ENCODE measurements at regions not wholly inside any gene's neighbourhood (a gene's known extent, or its start where the extent isn't known, plus 50 kb on each side); places are given as distances from the start of the nearest gene placed in this dataset.

DNA sequence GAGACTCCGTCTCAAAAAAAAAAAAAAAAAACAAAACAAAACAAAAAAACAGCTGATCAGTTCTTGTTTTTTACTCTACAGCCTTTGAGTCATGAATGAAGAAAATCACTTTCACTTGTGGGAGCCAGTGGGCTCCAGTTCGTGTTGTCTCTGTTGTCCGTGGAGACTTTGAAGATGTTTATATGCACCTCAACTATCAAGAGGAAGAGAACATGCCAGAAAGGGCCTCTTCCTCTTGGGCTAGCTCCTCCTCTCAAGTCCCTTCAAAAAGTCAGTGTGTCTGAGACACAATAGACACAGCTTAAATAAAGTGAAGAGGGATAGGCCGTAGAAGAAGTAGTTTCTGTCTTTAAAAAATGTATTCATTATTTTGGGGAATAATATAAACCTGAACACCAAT lies 182.7 kb downstream of the KDR start:
- Mint-ChIP-seq H3K9me3 (no peaks in the 10 kb centered on the region), H3K27me3 (no peaks in the 10 kb centered on the region), H3K4me1 (ENCODE audit: low read depth) (peaks cover 40% of the 10 kb centered on the region), H3K27ac (peak overlapping the region; percentile 77), H3K36me3 (no peaks in the 10 kb centered on the region), H3K4me3 (peak overlapping the region; percentile 46)
- ChIA-PET POLR2A (no interaction called here), CTCF (interaction anchor here (1.4 kb wide), 1 partner anchor 29 kb away, joined by 4 read pairs; no protein-coding TSS in a partner anchor)
- DNase-seq: peak; percentile 59
- intact Hi-C loops (cut with micrococcal nuclease): loop anchor here (5.0 to 10.0 kb wide), 2 partner anchors 605 to 628 kb away; partner anchors contain the start of gene CLOCK

DNA sequence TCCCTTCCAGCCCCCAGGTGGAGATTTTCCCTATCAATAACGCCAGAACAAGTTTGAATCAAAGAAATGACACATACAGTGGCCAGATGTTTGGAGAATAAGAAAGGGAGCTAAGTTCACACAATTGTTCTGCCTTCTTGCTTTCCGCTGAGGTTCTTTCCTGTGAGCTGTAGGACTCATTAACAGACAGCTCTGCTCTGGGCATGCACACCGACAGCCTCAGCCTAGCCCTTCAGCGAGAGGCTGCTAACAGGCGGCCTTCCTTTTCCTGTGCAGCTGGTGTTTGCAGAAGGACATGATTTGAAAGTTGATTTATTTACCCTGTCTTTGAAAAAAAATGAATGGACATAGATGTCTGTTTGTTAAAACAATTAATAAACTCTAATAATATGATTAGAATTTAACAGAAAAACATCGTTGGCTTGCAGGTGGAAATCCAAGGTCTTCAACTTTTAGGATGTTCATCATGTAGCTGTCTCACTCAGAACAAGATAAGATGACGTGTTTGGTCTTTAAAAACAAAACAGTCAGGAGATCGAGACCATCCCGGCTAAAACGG lies 183.3 kb downstream of the KDR start:
- Mint-ChIP-seq H3K27me3 (no peaks in the 10 kb centered on the region), H3K4me1 (ENCODE audit: low read depth) (peaks cover 44% of the 10 kb centered on the region), H3K9me3 (no peaks in the 10 kb centered on the region), H3K4me3 (peak overlapping the region; percentile 47), H3K36me3 (no peaks in the 10 kb centered on the region), H3K27ac (peak overlapping the region; percentile 72)
- peak; percentile 58 for DNase-seq
- intact Hi-C loops (cut with micrococcal nuclease): loop anchor here (5.0 to 10.0 kb wide), 2 partner anchors 605 to 627 kb away; partner anchors contain the start of gene CLOCK
- CTCF ChIA-PET: interaction anchor here (1.4 kb wide), 1 partner anchor 29 kb away, joined by 4 read pairs; no protein-coding TSS in a partner anchor
- POLR2A ChIA-PET: no interaction called here

DNA sequence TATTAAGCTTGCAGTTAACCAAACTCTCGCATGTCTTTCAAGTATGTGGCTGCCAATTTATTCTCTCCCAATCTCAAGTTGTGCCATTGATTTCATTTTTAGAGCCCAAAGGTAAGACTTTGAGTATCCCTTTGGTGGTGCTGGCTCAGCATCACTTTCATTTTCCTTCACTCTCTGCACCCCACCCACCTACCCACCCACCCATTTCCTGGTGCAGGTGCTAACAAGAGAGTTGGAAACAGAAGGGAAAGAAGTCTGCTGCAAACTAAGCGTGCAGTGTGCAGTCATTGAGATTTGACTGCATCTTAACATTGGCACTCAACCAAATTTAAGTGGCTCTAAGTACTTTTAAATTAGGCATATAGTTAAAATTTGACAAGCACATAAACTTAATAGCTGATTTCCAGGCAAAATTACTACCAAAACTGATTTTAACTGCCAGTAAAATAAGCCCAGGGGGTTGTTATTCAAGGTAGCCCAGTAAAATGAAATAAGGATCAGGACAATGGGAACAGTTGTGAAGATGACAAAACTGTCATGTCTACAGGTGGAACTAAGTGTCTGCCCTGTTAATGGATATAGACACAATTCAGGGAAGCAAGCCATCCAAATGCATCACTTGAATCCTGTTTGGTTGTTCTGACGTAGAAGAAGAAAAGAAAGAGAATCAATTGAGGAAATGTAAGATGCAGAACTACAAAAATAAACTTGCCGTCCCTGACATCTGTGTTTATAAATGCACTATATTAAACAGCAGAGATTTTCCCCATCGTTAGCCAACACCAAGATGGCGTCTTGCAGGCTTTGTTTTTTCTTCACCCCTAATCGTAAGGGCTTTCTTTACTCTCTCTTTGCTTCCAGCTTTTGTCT lies 184.2 kb downstream of the KDR start:
- H3K27me3 Mint-ChIP-seq: no peaks in the 10 kb centered on the region
- peak; percentile 71 for DNase-seq
- no peaks in the 10 kb centered on the region for H3K36me3 Mint-ChIP-seq
- CTCF ChIA-PET: interaction anchor here (1.4 kb wide), 1 partner anchor 30 kb away, joined by 4 read pairs; no protein-coding TSS in a partner anchor
- POLR2A ChIA-PET: no interaction called here
- peaks cover 44% of the 10 kb centered on the region for H3K4me1 Mint-ChIP-seq (ENCODE audit: low read depth)
- H3K9me3 Mint-ChIP-seq: no peaks in the 10 kb centered on the region
- intact Hi-C loops (cut with micrococcal nuclease): loop anchor here (5.0 to 10.0 kb wide), 2 partner anchors 606 to 626 kb away; partner anchors contain the start of gene CLOCK
- H3K27ac Mint-ChIP-seq: no peak overlapping the region
- H3K4me3 Mint-ChIP-seq: peak overlapping the region; percentile 13

DNA sequence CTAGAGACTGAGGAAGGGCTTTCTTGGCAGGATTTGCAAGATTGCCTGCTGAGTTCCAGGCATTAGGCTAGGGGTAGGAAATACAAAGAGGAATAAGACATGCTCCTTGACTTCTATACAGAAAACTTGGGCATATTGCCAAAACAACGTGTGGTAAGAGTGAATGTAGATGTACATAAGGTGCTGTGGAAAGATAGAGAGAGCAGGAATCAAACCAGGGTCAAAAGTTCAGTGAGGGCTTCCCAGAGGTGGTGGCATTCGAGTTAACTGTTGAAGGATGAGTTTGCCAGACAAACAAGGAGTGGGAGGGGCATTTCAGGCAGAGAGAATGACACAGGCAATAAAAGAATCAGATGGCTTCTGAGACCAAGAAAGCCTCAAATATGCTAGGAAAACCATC lies 187.9 kb downstream of the KDR start:
- H3K9me3 Mint-ChIP-seq: no peaks in the 10 kb centered on the region
- no peak overlapping the region for H3K4me3 Mint-ChIP-seq
- DNase-seq: no peak
- H3K27ac Mint-ChIP-seq: no peak overlapping the region
- POLR2A ChIA-PET: no interaction called here
- peaks cover 23% of the 10 kb centered on the region for H3K4me1 Mint-ChIP-seq (ENCODE audit: low read depth)
- H3K36me3 Mint-ChIP-seq: no peaks in the 10 kb centered on the region
- H3K27me3 Mint-ChIP-seq: no peaks in the 10 kb centered on the region
- intact Hi-C loops (cut with micrococcal nuclease): no loop called here
- CTCF ChIA-PET: no interaction called here

DNA sequence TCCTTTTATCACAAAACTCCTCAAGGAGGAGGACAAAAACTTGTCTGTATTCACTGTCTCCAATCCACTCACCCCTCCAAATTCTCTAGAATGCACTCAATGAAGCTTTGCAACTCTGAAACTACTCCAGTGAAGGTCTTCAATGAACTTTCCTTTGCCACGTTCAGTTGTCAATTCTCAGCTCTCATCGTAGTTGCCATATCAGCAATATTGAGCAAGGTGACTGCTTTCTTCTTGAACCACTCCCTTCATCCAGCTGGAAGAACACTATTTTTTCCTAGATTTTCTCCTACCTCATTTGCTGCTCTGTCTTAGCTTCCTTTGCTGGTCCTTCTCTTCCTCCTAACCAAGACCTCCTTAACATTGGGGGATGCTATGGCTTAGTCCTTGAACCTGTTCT lies 191.8 kb downstream of the KDR start:
- Mint-ChIP-seq H3K27me3 (no peaks in the 10 kb centered on the region), H3K4me1 (ENCODE audit: low read depth) (peaks cover 5% of the 10 kb centered on the region), H3K4me3 (no peak overlapping the region), H3K9me3 (no peaks in the 10 kb centered on the region), H3K36me3 (no peaks in the 10 kb centered on the region), H3K27ac (no peak overlapping the region)
- POLR2A ChIA-PET: no interaction called here
- intact Hi-C loops (cut with micrococcal nuclease): no loop called here
- CTCF ChIA-PET: no interaction called here
- no peak for DNase-seq

DNA sequence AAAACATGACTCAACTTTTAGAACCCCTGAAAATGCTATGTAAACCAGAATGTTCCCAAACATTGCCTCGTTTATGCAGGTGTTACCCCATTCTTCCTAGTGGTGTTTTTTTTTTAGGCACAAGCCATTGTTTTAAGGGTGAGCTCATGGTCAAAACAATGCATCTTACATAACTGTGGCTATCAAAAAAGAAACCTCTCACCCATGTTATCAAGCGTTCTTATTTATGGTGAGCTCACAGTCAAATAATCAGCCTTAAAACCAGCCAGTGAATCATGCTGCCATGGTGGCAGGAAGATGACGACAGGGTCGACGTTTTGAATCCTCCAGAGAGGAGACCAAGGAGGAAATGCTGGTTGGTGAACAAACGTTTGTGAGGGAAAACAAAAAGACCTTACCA lies 195.2 kb downstream of the KDR start:
- Mint-ChIP-seq H3K4me1 (ENCODE audit: low read depth) (no peaks in the 10 kb centered on the region), H3K36me3 (no peaks in the 10 kb centered on the region), H3K9me3 (peaks cover 3% of the 10 kb centered on the region), H3K27me3 (no peaks in the 10 kb centered on the region), H3K27ac (no peak overlapping the region), H3K4me3 (no peak overlapping the region)
- DNase-seq: no peak
- ChIA-PET CTCF (no interaction called here), POLR2A (no interaction called here)
- intact Hi-C loops (cut with micrococcal nuclease): no loop called here

DNA sequence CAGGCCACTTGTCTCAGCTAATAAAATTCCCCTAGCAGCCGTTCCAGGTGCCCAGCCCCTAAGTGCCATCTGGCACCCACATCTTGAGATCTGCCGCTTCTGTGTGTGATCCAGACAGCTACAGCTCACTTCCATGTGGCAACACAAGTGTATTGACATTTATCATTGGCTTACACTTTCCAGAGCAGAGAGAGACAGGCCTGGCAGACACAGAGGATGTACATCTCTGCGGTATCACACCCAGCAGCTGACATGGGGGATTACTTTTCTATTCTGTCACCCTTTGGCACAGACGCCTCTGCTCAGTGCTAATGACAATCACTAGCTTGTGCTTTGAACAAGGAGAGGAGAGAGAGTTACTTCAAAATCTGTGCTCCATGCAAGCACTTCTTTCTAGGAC lies 195.9 kb downstream of the KDR start:
- H3K27ac Mint-ChIP-seq: no peak overlapping the region
- no peak overlapping the region for H3K4me3 Mint-ChIP-seq
- no peaks in the 10 kb centered on the region for H3K27me3 Mint-ChIP-seq
- DNase-seq: no peak
- ChIA-PET POLR2A (no interaction called here), CTCF (no interaction called here)
- H3K9me3 Mint-ChIP-seq: peaks cover 8% of the 10 kb centered on the region
- H3K4me1 Mint-ChIP-seq (ENCODE audit: low read depth): no peaks in the 10 kb centered on the region
- intact Hi-C loops (cut with micrococcal nuclease): no loop called here
- H3K36me3 Mint-ChIP-seq: no peaks in the 10 kb centered on the region

DNA sequence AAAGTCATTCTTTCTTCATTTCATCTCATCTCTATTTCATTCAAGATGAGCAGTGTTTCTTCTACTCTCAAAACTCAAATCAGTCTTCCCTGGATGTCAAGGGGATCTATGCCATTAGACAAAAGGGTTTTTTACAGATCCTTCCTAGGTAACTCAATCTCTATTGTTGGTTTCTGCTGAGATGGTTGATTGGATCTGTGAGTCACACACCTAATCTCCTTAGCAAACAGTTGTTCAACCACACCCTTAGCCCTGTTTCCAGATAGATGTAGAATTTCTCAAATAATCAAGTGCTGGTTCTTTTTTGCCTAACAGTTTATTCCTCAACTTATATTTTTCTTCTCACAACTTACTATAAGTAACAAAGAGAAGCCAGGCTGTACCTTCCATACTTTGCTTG lies 200.5 kb downstream of the KDR start:
- POLR2A ChIA-PET: no interaction called here
- no peaks in the 10 kb centered on the region for H3K36me3 Mint-ChIP-seq
- H3K27ac Mint-ChIP-seq: no peak overlapping the region
- no peak overlapping the region for H3K4me3 Mint-ChIP-seq
- no peaks in the 10 kb centered on the region for H3K27me3 Mint-ChIP-seq
- H3K9me3 Mint-ChIP-seq: peaks cover 8% of the 10 kb centered on the region
- no peaks in the 10 kb centered on the region for H3K4me1 Mint-ChIP-seq (ENCODE audit: low read depth)
- no peak for DNase-seq
- CTCF ChIA-PET: no interaction called here
- intact Hi-C loops (cut with micrococcal nuclease): no loop called here

DNA sequence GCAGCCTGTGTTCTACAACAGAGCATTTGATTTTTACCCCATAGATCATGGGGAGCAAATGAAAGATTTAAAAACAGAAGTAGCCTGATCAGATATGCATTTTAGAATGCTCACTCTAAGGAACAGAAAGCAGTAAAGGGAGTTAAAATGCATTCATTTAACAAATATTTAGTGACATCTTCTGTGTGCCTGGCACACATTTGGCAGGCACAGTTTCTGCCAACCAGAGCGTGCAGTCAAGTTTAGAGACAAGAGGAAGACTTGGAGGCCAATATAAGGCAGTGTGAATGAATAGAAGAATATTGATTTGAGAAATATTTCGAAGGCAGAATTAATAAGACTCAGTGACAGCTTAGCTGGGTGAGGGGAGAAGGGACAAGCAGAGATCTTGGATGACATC lies 210.1 kb downstream of the KDR start:
- DNase-seq: no peak
- Mint-ChIP-seq H3K4me3 (no peak overlapping the region), H3K4me1 (ENCODE audit: low read depth) (no peaks in the 10 kb centered on the region), H3K9me3 (no peaks in the 10 kb centered on the region), H3K27me3 (no peaks in the 10 kb centered on the region), H3K27ac (no peak overlapping the region), H3K36me3 (no peaks in the 10 kb centered on the region)
- CTCF ChIA-PET: no interaction called here
- intact Hi-C loops (cut with micrococcal nuclease): no loop called here
- POLR2A ChIA-PET: no interaction called here

DNA sequence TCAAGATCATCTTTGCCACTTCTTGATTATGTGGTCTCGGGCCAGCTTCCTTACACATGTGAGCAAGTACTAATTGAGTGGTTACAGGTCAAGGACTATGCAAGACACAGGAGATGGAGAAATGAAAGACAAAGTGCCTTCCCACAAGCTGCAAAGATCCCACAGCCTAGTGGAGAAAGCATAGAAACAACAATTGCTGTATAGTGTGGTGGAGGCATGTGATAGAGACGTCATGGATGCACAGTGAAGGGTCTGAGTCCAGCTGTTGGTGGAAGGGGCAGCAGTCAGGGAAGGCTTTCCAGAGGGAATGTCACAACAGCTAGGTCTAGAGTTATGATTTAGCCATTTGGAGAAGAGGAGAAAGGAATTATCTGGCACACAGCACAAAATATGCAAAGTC lies 210.6 kb downstream of the KDR start:
- intact Hi-C loops (cut with micrococcal nuclease): no loop called here
- no peaks in the 10 kb centered on the region for H3K36me3 Mint-ChIP-seq
- H3K9me3 Mint-ChIP-seq: no peaks in the 10 kb centered on the region
- ChIA-PET POLR2A (no interaction called here), CTCF (no interaction called here)
- DNase-seq: no peak
- H3K4me1 Mint-ChIP-seq (ENCODE audit: low read depth): no peaks in the 10 kb centered on the region
- H3K27me3 Mint-ChIP-seq: no peaks in the 10 kb centered on the region
- H3K4me3 Mint-ChIP-seq: no peak overlapping the region
- H3K27ac Mint-ChIP-seq: no peak overlapping the region

DNA sequence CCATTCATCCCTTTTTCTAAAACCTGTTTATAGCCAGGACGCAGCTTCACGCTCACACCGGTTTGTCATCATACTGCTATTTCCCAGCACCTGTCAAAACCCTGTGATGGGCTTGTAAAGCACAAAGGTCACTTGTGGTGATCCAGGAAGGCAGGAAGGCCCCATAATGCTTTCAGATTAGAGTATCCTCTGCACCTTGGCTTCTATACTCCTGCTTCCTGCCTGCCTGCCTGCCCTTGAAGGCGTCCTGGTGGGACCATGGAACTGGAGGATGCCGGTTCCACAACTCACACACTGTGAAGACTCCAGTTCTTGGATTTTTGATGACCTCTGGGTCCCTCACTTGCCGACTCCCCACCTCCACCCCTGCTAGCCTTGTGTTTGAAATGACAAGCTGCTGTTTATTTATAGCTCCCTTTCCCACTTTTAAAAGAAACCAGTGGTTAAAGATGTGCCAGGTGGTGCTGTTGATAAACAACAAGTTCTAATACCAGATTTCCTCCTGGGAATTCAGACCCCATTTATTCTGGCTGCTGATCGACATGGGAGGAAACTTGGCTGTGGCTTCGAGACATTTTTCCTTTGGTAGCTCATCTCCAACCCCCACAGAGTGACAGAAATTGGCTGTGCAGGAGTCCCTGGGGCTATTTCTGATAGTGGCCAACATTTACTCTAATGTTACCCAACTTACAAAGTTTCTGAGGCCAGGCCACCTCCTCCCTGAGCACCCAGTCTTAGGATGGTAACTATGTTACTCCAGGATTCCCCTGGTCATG lies 211.5 kb downstream of the KDR start:
- CTCF ChIA-PET: interaction anchor here (0.6 kb wide), 1 partner anchor 46 kb away, joined by 5 read pairs; no protein-coding TSS in a partner anchor
- POLR2A ChIA-PET: no interaction called here
- Mint-ChIP-seq H3K4me3 (no peak overlapping the region), H3K4me1 (ENCODE audit: low read depth) (no peaks in the 10 kb centered on the region), H3K9me3 (no peaks in the 10 kb centered on the region), H3K27ac (no peak overlapping the region), H3K36me3 (no peaks in the 10 kb centered on the region), H3K27me3 (no peaks in the 10 kb centered on the region)
- intact Hi-C loops (cut with micrococcal nuclease): no loop called here
- DNase-seq: no peak

DNA sequence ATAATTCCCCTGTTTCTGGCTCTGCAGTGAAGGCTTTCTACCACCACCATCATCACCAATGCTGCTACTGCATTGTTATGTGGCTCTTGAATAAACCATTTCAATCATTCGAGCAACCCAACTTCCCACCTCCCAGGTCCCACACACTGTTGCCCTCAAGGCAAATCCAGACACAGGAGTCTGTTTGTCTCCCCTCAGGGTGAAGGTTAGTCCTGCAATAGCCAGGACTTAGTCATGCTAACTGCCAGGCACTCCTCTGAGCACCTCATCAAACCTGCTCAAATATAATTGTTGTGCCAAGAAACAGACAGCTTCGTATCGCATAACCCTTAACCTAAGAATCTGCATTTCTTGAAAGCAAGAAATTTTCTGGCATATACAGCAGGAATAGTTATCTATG lies 213.2 kb downstream of the KDR start:
- Mint-ChIP-seq H3K36me3 (no peaks in the 10 kb centered on the region), H3K9me3 (peaks cover 6% of the 10 kb centered on the region), H3K27ac (no peak overlapping the region), H3K27me3 (no peaks in the 10 kb centered on the region), H3K4me1 (ENCODE audit: low read depth) (no peaks in the 10 kb centered on the region), H3K4me3 (no peak overlapping the region)
- ChIA-PET POLR2A (no interaction called here), CTCF (no interaction called here)
- no peak for DNase-seq
- intact Hi-C loops (cut with micrococcal nuclease): no loop called here
